NCI-H1930 (cell line): ENCODE measurements at regions not wholly inside any gene's neighbourhood (a gene's known extent, or its start where the extent isn't known, plus 50 kb on each side); places are given as distances from the start of the nearest gene placed in this dataset.

Experiments used
- DNase-seq, 2 experiments: peaks; one replicate each; lab custom pipeline; 2025; lab: John Stamatoyannopoulos, UW

DNA sequence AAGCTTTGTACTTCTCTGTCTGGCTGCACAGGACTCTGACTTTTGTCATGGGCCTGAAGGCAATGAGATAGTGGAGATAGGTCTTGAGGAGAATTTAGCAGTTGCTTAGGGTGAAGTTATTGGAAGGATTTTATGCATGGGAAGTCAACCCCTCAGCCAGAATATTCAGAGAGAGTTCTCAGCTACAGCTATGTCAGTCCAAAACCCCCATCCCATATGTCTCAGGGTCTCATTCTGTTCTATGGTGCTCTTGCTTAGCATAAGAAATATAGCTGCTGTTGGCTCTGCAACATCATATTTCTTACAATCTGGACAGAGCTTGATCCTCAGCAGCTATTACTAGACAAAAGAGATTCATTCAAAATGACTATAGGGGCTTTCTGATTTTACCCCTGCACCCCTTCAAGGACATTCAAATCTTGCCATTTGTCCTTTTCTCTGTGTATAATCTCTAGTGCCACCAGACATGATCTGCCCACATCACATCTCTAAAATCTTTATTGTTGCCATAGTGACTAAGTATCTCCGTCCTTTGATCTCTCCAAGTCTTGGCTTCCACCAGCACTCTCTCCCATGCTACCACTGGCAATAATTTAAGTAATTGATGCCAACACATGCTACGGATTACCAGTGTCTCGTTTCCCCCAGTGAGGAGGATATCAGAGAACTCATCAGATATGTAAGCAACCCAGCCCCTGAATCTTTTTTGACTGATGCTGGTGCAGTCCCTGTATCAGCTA, 327.1 kb upstream of the ISX start:
- no peak for DNase-seq

DNA sequence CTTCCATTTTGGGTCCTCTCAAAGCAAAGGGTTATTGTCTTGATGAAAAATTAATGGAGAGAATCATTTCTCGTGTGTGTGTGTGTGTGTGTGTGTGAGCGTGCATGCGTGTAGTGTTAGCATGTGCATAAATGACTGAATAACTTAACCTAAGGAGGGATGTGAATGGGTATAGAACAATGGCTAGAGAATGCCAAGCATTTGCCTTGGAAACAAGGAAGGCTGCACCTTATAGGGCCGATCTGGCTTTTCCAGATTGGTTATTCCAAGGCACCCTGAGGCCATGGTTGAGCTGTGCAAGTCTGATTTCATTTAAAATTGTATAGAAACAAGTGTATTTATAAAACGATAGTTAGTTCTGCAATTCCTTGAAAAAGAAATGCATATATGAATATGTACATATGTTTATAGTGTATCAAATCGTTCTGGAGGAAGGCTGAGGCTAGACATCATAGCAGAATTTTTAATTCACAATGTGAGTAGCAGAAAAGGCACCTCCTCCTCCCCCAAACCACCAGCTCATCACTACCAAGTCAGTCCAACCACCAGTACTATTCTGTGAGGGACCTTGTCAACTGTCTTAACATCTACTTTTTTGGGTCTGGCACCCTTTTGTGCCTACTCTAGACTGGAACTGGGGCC, 322.7 kb upstream of the ISX start:
- no peak for DNase-seq

DNA sequence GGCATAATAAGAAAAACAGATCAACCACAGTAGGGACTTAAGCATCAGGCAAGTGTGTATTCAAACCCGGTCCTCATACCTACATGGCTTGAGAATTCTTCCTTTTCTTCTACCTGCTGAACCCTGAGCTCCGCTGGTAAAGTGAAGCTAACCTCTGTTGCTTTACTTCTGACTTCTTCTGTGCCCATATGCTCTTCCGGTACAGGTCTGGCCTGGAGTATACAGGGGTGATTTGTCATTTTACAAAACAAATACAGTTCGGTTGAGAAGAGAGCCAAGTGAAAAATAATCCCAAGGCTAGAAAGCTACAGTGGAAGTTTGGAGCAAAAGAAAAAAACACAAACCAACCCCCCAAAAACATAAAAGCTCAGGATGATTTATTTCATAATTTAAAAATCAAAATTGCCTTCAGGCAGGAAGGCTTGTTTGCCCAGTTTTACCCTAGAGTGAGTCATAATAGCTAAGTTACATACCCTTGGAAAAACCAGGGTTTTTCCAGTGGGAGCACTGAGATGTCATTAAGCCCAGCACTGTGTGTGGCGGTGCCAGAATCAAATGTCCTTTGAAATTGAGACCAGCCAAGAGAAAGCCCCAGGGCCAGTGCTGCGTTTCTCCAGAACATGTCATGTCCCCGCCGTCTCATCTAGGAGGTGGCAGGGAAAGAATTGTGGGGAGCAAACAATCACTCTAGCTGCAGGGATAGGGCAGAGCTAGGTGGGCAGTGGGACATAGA, 305.5 kb upstream of the ISX start:
- DNase-seq = no peak

DNA sequence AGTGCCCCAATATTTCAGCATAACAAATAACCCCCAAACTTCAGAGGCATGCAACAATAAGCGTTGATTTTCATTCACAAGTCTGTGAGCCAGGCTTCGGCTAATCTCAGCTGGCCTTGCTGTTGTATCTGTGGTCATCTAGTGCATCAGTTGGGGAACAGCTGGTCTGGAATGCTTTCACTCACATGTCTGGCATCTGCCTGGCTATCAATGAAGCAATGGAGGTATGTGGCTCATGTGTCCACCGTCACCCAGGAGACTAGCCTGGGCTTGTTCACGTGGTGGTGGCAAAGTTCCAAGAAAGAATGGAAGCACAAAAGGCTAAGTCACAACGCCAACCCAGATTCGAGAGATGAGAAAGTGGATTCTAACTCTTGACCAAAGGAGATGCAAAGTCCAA, 304.8 kb upstream of the ISX start:
- no peak for DNase-seq

DNA sequence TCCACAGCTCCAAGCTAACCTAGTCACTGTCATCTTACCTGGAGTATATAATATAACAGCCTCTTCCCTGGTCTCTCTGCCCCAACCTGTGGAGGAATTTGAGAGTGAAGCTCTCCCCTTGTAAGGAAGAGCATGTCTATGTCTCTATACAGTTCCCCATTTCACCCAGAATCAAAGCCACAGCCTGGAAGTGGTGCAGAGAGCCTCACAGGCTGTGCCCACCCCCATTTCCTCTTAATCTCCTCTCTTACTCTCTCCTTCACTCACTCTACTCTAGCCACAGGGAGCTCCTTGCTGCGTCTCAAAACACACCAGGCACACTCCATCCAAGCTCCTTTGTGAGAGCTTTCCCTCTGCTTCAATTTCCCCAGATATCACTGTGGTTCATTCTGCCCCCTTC, 302.5 kb upstream of the ISX start:
- DNase-seq = no peak

DNA sequence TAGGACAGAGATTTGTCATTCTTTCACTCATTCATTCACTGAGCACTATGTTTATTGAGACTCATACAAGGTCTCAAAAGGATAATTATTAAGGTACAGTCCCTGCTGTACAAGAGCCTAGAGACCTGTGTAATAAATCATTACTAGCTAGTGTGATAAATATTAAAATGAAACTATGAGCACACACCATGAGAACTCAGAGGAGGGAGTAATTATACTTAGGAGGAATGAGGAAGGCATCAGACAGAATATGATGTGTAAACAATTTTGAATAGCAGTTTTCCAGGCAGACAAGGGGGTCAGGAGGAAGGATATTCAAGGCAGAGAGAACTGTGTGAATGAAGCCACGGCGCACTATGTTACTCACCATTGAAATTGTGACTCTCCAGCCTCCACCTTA, 300.8 kb upstream of the ISX start:
- no peak for DNase-seq

DNA sequence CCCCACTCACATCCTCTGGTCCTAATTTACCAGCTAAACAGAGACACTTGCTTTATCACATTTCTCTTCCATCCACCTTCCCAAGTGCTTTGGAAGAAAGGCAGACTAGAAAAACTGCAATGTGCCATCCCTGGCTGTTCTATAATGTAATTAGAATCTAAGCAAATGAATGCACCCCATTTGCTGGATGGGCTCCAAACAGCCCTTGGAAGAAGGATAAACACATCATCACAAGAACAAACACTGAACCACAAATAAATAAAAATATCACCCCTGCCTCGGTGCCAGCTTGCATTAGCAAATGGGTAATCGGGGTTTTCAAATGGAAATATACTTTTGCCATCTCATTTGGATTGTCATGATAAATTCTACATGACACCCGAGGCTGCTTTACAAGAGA, 296.6 kb upstream of the ISX start:
- DNase-seq = no peak

DNA sequence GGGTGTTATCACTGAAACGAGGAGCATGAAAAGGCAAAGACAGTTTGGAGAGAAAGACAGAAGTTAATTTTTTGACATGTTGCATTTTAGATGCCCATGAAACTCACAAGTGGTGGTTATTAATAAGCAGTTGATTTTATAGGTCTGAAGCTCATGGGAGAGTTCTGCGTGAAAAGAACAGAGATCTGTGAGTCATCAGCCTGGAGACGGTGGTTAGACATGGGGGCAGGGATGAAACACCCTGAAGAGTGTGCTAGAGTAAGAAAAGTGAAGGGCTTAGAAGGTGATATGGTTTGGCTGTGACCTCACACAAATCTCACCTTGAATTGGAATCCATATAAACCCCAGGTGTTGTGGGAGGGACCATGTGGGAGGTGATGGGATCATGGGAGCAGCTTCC, 289.1 kb upstream of the ISX start:
- no peak for DNase-seq

DNA sequence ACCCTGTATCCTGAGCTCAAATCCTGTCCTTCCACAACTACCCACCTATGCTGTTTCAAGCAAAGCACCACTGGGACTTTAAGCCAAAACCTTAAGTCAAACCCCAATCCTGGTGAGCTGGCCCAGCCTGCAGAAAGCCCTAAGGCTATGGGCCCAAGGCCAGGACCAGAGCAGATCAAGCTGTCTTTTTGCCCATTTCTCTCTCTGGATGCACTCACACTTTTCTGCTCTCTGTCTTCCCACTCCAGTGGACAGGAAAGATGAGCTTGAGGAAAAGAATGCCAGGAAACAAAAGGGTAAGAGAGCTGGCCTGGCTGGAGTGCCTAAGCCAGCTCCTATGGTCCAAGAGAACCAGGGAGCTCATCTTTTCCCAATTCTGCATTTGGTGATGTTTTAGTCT, 284.3 kb upstream of the ISX start:
- no peak for DNase-seq

DNA sequence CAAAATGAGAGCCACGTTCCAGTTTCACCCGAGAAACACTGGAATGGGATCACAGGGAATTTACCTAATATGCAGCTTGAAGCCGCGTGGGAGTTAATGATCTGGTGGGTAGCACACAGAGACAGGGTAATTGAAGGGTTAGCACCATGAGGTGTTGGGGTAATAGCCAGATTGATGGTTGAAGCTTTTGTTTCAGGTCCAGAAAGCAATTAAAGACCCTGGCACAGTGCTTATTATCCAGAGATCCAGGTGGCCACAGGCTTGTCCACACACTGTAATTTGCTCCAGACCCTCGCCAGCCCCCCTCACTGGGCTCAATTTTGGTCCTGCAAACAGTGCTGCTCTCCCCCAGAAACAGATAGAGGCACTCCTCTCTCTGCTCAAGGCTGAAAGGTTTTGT, 282.5 kb upstream of the ISX start:
- DNase-seq = no peak

DNA sequence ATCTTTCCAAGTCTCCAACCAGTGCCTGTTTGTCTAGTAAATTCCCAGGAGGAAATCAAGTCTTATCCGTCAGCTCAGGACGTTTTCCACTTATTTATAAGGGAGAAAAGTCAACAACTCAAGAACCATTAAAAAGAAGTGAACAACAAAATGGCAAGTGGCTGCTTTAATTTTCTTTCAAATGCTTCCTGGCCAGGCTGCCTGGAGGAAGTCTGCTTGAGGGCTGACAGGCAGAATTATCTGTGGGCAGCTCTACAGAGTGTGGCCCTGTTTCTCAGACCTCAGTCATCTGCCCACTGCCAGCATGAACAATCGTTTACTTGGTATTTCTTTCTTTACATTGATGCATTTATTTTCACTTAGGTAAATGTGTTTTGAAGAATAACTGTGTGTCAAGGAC, 281.9 kb upstream of the ISX start:
- DNase-seq = no peak

DNA sequence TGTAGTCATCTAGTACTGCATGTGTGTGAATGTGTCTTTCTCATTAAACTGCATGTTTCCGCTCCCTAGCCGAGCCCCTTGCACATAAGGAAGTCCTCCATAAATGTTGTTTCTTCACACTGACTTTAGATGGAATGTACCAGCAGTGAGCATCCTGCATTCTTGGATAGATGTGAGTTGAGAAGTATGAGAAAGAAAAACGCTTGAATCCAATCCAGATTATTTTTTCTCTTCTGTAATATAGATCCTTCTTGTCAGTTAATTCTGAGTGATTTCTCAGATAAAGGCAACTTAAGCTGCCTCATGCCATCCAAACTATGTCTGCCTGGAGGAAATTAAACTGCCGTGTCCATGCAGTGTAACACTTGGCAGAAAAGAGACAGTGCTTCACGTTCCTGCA, 268.1 kb upstream of the ISX start:
- DNase-seq = no peak

DNA sequence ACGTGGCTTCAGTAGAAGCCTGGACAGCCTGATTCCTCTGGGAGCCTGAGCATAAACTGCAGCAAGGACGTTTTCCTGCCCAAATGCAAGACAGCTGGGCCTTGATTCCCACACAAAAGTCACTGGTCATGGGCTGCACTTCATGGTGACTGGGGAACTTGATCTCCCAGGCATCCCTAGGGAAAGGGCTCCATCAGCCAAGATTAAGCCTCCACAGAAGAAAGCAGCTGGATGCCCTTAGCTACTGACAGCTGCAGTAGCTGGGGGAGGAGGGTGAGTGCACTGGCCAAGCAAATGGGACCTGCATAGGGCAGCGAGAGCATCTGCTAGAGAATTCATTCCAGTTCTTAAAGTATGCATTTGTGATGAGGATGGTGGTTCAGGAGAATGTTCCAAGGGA, 267.4 kb upstream of the ISX start:
- no peak for DNase-seq

DNA sequence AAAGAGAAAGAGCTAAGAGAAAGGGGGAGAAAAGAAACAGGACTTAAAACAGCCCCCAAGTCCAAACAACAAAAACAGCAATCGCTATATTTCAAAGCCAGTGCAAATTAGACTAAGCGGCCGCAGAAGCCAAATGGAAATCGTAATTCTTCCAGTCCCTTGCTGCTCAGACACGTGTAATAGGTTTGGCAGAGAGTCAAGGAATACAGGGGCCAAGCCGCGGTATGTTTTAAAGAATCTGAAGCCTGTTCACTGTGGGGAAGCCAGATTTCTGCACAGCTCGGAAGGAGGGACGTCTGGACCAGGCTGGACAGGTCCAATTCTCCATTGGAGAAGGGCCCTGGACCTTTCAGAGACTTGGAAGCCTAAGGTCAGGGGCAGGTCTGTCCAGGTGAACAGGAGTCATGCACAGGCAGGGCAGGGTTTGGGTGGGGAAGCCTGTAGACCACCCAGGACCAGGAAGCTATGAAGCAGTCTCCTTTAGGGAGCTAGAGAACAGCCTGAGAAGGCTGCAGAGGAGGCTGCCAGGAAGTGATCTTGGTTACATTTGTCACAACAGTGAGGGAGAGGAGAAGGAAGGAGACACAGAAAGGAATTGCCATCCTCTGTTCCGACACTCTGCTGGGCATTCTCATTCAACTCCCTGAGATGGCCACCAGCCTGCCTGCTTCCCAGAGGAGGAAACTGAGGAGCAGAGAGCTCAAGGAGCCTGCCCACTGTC, 265.5 kb upstream of the ISX start:
- no peak for DNase-seq

DNA sequence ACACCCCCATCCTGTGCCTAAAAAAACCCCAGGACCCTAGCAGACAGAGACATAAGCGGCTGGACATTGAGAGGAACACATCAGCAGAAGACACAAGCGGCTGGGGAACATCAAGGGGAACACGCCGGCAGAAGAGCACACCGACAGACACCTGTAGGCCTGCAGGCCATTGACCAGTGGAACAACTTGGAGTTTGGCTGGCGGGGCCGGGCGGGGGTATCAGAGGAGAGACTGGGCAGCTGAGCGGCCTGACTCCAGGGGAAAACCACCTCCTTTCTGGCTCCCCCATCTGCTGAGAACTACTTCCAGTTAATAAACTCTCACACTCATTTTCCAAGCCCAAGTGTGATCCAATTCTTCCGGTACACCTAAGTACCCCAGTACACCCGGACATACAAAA, 264.7 kb upstream of the ISX start:
- DNase-seq = no peak

DNA sequence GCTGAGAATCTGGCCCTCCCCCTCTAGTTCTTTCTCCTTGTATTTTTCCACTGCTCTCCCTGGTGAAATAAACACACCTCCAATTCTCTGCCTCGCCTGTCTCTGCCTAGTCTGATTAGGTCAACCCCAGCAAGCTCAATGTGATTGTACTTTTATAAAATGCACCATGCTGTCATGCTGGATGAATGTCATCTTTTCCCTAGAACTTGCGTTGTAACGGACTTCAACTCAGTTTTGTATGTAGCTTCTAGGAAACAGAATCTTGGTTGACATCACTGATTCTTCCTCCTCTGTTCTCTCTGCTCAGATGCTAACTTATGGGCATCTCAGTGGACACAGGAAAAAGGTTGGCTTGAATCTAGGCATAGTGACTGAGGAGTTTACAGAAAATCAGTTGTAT, 261.9 kb upstream of the ISX start:
- no peak for DNase-seq

DNA sequence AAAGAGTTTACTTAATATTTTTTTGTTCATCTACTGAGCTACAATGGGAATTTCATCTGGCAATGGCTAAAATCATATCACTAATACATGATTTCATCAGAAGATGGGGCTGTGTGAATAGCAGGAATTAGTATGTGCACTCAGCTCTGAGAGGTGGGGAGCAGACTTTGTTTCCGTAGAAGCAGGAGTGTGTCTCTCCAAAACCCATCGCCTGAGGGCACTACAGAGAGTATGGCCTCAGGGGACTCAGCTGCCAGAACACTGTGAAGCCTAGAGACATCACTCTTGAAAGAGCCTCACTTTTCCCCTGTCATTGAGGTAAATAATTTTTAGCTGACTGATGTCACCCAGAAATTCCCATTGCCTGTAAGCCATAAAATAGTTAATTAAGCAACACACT, 261.4 kb upstream of the ISX start:
- no peak for DNase-seq

DNA sequence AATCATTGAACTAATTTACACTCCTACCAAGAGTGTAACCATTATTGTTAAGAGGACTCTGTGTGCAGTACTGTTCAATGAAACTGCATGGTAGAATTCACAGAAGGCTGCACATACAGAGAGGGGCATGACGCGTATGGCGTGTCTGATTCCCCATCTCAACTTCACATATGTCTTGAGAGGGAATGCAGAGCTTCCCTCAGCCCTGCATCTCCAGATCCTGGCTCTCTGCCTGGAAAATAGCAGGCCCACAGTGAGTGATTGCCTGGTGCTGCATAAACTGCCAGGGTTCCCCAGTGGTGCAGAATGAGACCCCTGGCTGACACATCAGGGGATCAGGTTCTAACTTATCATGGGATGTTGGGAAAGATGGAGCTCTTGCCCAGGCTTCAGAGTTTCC, 260.2 kb upstream of the ISX start:
- no peak for DNase-seq

DNA sequence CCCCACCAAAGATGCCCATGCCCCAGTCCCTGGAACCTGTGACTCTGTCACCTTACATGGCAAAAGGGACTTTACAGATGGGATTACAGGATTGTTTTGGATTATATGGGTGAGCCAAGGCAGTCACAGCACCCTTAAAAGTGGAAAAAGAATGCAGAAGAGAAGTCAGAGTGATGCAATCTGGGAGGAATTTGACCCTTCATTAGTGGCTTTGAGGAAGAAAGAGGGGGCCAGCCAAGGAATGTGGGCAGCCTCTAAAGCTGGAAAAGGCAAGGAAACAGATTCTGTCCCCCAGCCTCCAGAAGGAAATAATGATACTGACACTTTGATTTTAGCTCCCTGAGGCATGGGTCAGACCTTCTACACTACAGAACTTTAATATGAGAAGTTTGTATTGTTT, 257.3 kb upstream of the ISX start:
- DNase-seq = no peak

DNA sequence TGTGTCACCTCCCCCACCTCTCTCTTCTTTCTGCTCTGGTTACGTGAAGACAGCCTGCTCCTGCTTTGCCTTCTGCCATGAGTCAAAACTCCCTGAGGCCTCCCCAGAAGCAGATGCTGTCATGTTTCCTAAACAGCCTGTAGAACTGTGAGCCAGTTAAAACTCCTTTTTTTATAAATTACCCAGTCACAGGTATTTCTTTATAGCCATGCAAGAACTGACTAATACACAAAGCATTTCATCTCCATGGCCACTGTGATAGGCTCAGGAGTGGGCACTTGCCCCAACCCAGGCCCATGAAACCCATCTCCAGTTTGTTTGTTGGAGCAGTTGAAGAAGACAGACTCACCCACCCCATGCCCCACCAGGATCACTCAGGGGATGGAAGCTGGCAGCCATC, 253.3 kb upstream of the ISX start:
- DNase-seq = no peak

DNA sequence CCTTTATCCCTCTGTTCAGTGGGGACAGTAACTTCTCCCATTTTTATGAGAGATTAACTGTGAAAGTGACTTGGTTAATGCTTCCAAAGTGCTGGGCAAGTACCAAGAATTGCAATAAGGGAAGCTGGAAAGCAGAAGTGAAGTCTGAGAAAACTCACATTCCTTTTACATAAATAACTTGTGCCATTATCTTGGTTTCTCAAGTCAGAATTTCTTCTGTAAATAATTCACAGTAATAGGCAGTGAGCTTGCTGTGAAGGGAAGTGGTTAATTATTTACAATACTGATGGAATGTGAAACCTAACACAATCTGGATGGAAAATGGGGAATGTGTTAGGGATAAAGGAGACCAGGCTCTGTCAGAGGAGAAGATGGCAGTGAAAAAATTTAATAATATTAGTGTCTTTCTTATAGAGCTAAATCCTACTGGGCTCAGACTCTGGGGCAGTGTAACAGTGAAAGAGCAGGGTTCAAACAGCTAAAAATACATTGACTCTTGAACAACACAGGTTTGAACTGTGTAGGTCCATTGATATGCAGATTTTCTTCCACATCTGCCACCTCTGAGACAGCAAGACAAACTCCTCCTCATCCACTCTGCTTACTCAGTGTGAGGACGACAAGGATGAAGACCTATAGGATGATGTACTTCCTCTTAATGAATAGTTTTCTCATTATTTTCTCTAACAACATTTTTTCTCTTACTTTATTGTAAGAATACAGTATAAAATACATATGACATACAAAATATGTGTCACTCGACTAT, 251.5 kb upstream of the ISX start:
- DNase-seq = no peak

DNA sequence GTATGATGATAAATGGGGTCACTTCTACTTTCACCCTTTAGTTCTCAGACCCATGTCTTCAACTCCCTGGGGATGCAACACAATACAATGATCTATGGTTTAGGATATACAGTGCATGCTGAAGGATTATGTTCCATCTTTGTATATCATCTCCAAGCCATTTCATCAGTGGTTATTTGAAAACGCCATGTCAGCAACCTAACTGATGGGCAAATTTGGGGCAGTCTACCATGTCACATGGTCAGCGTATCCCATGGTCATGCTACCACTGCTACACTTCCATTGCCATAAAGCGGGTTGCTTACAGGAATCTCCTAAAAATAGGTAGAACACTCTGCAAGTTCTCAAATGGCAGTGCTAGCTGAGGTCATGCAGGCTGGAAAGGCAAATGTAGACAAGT, 236.5 kb upstream of the ISX start:
- no peak for DNase-seq
